ENCODE measurements at regions not wholly inside any gene's neighbourhood (a gene's known extent, or its start where the extent isn't known, plus 50 kb on each side); places are given as distances from the start of the nearest gene placed in this dataset.

DNA sequence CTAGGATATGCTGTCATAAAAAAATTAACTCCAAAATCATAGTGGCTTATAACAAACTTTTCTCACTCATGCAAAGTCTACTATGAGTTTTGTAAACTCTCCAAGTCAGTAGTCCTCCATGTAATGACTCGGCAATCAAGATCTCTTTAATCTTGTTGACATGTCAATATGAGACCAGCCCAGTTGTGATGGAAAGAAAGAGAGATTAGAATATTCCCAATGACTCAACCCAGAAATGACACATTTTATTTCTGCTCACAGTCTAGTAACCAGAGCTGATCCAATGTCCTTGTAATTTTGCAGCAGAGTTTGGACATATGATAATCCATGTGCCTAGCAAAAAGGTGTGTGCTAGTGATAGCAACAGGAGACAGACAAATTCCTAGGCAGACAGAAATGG lies 112.6 kb upstream of the CNTN1 start:
- Histone ChIP-seq H3K79me2 (ENCODE audit: control insufficient read depth, insufficient read depth, low read length) (no peaks in the 10 kb centered on the region), H2AFZ (ENCODE audit: control insufficient read depth, low read depth, low read length) (no peak overlapping the region), H3K9ac (ENCODE audit: control insufficient read depth, insufficient read depth, low read length) (no peak overlapping the region), H3K36me3 (ENCODE audit: control insufficient read depth in 2 of 2, insufficient read depth in 2 of 2, low read length in 1 of 2) (no peaks in the 10 kb centered on the region), H3K4me3 (no peak overlapping the region), H3K9me3 (replicated peaks; ENCODE audit: control insufficient read depth, insufficient read depth, low read length) (peaks cover 3% of the 10 kb centered on the region; the same call in 1 of the 3 replicates), H3K4me1 (ENCODE audit: control insufficient read depth, insufficient read depth, low read length) (no peaks in the 10 kb centered on the region), H3K27me3 (replicated peaks in 1 of 2; ENCODE audit: control insufficient read depth in 2 of 2, insufficient read depth in 2 of 2, low read length in 1 of 2) (no peaks in the 10 kb centered on the region), H3K27ac (ENCODE audit: control insufficient read depth, insufficient read depth) (no peak overlapping the region), H3K4me2 (ENCODE audit: control insufficient read depth, insufficient read depth) (no peak overlapping the region), H4K20me1 (ENCODE audit: control insufficient read depth, insufficient read depth) (no peaks in the 10 kb centered on the region)
- RAD21 ChIA-PET (ENCODE audit: unreplicated experiment), result no interaction called here
- ATAC-seq (no peak), DNase-seq (ENCODE audit: low read depth, low spot score) (no peak), FAIRE-seq (no peak)
- POLR2A ChIA-PET, result no interaction called here
- CTCF ChIA-PET, result interaction anchor here (0.8 to 1.3 kb wide), 2 partner anchors 13 to 40 kb away, joined by 3 read pairs; no protein-coding TSS in a partner anchor
- SMC1A ChIA-PET (ENCODE audit: uncharacterized antibody, unreplicated experiment), result interaction anchor here (0.9 to 2.6 kb wide), 3 partner anchors 11 to 35 kb away, joined by 3 to 9 read pairs (median 3); no protein-coding TSS in a partner anchor
- TF ChIP-seq TCF12 (IDR thresholded peaks at IDR 0.05; ENCODE audit: low read depth, low read length) (no peak), TAF1 (IDR thresholded peaks at IDR 0.05; ENCODE audit: borderline replicate concordance, low read depth, low read length) (no peak), MYB (IDR thresholded peaks at IDR 0.05; ENCODE audit: borderline replicate concordance, low read depth, low read length) (no peak), CREB1 (IDR thresholded peaks at IDR 0.05; ENCODE audit: low read depth) (no peak), TCF7 (IDR thresholded peaks at IDR 0.05; ENCODE audit: borderline replicate concordance) (no peak), POU2F2 (IDR thresholded peaks at IDR 0.05; ENCODE audit: borderline replicate concordance, low read depth, low read length) (no peak), ATF7 (IDR thresholded peaks at IDR 0.05; ENCODE audit: low read depth) (no peak), HDAC2 (IDR thresholded peaks at IDR 0.05) (no peak), SMC3 (IDR thresholded peaks at IDR 0.05; ENCODE audit: borderline replicate concordance, low read length) (no peak), GATAD2B (conservative IDR thresholded peaks at IDR 0.05; ENCODE audit: low read depth) (no peak), ASH2L (IDR thresholded peaks at IDR 0.05; ENCODE audit: borderline replicate concordance, low read depth) (no peak)
- TF ChIP-seq, protein P1, sequence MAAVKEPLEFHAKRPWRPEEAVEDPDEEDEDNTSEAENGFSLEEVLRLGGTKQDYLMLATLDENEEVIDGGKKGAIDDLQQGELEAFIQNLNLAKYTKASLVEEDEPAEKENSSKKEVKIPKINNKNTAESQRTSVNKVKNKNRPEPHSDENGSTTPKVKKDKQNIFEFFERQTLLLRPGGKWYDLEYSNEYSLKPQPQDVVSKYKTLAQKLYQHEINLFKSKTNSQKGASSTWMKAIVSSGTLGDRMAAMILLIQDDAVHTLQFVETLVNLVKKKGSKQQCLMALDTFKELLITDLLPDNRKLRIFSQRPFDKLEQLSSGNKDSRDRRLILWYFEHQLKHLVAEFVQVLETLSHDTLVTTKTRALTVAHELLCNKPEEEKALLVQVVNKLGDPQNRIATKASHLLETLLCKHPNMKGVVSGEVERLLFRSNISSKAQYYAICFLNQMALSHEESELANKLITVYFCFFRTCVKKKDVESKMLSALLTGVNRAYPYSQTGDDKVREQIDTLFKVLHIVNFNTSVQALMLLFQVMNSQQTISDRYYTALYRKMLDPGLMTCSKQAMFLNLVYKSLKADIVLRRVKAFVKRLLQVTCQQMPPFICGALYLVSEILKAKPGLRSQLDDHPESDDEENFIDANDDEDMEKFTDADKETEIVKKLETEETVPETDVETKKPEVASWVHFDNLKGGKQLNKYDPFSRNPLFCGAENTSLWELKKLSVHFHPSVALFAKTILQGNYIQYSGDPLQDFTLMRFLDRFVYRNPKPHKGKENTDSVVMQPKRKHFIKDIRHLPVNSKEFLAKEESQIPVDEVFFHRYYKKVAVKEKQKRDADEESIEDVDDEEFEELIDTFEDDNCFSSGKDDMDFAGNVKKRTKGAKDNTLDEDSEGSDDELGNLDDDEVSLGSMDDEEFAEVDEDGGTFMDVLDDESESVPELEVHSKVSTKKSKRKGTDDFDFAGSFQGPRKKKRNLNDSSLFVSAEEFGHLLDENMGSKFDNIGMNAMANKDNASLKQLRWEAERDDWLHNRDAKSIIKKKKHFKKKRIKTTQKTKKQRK (IDR thresholded peaks at IDR 0.05; ENCODE audit: low read depth, low read length), result no peak
- intact Hi-C loops (cut with micrococcal nuclease; ENCODE audit: unreplicated experiment) (loop anchor here (10.0 kb wide), 1 partner anchor 135 kb away; no protein-coding TSS in a partner anchor), in situ Hi-C loops (cut with MboI) (no loop called here)
- WGBS (ENCODE audit: insufficient coverage, insufficient replicate concordance, low lambda C conversion rate, missing lambda C conversion rate), result 0% methylated on average over 1 of the region's 1 CpG
- BruUV-seq (replicated peaks), result no TSS peak

All from GM12878 (cell line).